NCI-H774 (cell line): ENCODE measurements at regions not wholly inside any gene's neighbourhood (a gene's known extent, or its start where the extent isn't known, plus 50 kb on each side); places are given as distances from the start of the nearest gene placed in this dataset.
A peak's percentile ranks its signal among the peaks of the same experiment; 100 is the strongest.
"Not testable (repeated sequence)": the region's sequence is repeated elsewhere in the genome, so short reads cannot be mapped to it uniquely, and the experiment has no call there.

Experiments used
- DNase-seq: peaks from one replicate; lab custom pipeline; 2025; lab: John Stamatoyannopoulos, UW

DNA sequence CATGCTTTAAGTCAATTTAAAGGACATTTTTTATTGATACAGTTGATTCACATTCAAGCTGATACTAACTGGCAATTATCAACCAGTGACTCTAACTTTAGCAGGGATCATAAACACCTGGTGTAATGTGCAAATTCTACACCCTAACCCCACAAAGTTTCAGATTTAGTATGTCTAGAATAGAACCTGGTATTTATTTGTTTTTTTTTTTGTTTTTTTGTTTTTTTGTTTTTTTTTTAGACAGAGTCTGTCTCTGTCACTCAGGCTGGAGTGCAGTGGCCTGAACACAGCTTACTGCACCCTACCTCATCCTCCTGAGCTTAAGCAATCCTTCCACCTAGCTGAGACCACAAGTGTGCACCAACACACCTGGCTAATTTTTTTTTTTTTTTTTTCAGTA is 311.2 kb upstream of the SEMA6A start:
- no peak for DNase-seq

GRCh38 chr5:116883875-116884274 is 309.3 kb upstream of the SEMA6A start:
- DNase-seq = no peak

GRCh38 chr5:116881921-116882531 is 307.4 kb upstream of the SEMA6A start:
- DNase-seq = peak; percentile 23

- DNase-seq = no peak
Measured at GRCh38 chr5:116880601-116881000, 306.0 kb upstream of the SEMA6A start.

DNA sequence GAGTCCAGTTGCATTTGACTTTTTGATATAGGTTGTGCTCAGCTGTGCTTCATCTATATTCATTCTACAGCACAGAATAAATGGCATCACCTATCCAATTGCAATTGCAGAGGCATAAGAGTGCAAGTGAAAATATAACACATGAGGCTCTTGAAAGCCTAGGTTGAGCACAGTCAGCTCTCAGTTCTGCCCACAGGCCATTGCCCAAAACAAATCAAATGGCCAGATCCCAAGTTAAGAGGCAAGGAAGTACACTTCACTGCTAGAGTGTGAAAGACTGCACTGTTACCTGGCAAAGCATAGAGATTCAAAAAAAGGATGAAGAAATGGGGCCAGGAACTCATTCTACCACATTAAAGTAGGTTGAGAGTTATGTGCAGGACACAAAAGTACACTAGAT is 305.5 kb upstream of the SEMA6A start:
- no peak for DNase-seq

- no peak for DNase-seq
Measured at GRCh38 chr5:116876240-116876840, 301.7 kb upstream of the SEMA6A start.

- DNase-seq = no peak
Measured at GRCh38 chr5:116872986-116873385, 298.4 kb upstream of the SEMA6A start.

DNA sequence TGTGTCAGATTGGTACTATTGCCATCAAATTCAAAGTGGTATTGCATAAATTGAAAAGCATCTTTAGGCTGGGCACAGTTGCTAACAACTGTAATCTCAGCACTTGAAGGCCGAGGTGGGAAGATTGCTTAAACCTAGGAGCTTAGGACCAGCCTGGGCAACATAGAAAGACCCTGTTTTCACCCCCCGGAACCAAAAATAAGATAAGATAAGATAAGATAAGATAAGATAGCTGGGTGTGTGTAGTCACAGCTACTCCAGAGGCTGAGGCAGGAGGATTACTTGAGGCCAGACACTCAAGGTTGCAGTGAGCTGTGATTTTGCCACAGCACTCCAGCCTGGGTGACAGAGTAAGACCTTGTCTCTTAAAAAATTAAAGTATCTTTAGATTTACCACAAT is 297.9 kb upstream of the SEMA6A start:
- DNase-seq = no peak

DNA sequence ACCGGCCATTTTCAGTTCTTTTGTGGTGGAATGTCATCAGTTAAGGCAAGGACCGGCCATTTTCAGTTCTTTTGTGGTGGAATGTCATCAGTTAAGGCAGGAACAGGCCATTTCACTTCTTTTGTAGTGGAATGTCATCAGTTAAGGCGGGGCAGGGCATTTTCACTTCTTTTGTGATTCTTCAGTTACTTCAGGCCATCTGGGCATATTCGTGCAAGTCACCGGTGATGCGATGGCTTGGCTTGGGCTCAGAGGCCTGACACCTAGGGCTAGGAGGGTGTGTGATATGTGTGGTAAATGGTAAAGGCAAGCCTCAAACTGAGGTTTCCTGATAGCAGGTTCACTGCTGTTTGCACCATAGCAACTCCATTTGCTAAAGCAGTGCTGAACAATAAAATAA is 293.2 kb upstream of the SEMA6A start:
- not testable (repeated sequence) for DNase-seq

DNA sequence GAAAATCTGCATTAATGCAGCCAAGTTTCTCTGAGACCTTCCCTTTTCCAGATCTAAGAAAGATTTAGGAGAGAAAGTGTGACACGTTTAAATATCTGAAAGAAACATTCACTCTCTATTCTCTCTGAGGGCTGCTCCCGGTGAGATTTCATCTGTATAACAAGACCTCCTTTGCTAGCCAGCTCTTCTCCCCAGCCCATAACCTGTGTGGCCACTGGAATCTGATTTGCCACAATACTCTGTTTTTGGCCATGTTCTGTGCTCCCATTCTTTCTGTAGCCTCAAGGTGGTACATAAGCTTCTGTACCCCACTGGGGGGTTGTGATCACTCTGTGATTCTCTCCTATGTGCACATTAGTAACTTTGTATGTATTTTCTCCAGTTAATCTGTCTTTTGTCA is 291.0 kb upstream of the SEMA6A start:
- no peak for DNase-seq

- DNase-seq = no peak
Measured at GRCh38 chr5:116864838-116865190, 290.2 kb upstream of the SEMA6A start.

GRCh38 chr5:116864157-116864837 is 289.7 kb upstream of the SEMA6A start:
- no peak for DNase-seq

- no peak for DNase-seq
Measured at GRCh38 chr5:116862632-116863455, 288.2 kb upstream of the SEMA6A start.

- no peak for DNase-seq
Measured at GRCh38 chr5:116861666-116862065, 287.0 kb upstream of the SEMA6A start.

- no peak for DNase-seq
Measured at GRCh38 chr5:116861097-116861496, 286.5 kb upstream of the SEMA6A start.

DNA sequence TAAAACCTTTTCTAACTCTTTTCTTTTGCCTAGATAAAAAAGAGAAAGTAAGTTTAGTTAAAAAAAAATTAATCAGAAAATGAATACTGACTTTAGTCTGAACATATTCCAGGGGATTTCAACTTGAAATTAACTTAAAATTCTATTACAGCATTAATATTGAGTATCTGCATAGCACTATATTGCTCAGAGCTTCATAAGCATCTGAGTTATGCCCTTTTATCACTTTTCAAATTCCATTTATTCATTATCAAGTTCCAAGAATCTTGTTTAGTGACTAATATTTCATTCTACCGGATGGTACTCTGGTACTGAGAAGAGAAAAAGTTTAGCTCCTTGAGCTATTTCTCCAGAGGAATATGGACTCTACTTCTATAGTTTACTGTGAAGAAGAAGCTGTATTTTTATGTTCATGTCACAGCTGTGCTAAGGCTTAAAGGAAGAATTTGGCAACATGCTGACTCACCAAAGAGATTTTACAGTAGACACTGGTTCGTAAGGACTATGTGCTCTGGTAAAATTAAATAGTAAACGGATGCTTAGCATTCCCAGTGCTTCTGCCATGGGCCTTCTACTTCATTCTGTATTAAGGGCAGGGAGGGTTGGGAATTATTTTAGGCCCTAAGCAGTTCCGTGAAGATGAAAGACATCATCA is 285.2 kb upstream of the SEMA6A start:
- no peak for DNase-seq

GRCh38 chr5:116858705-116859333 is 284.2 kb upstream of the SEMA6A start:
- DNase-seq = no peak

- not testable (repeated sequence) for DNase-seq
Measured at GRCh38 chr5:116858020-116858419, 283.4 kb upstream of the SEMA6A start.

- DNase-seq = no peak
Measured at GRCh38 chr5:116856271-116856670, 281.6 kb upstream of the SEMA6A start.

- DNase-seq = no peak
Measured at GRCh38 chr5:116853992-116854391, 279.4 kb upstream of the SEMA6A start.

DNA sequence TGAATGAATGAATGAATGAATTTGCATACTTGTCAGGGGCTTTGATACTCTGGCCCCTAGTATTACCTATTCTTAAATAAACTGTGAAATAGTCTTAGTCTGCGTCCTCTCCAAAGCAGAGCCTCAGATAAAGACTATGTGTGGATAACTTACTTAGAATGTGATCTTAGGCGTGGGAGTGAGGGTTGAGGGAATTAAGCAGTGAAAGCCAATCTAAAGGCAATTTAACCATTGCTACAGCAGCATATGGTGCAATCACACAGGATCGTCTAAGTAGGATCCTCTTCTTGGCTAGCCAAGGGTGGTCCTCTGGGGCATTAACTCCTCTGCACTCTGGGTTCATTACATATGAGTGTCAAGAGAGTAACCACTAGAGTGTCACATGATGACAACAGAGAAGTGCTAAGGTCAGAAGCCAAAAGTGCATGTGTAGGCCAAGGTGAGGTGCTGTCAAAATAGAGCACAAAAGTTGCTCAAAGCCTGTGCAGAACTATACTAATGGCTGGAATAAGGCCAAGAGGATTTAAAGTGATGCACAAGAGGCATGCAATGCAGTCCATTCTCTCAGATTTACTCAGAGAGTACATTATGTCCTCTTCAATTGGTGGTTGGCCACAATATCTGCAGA is 274.4 kb upstream of the SEMA6A start:
- no peak for DNase-seq
